ENCODE measurements at regions not wholly inside any gene's neighbourhood (a gene's known extent, or its start where the extent isn't known, plus 50 kb on each side); places are given as distances from the start of the nearest gene placed in this dataset.

GRCh38 chr16:86823888-86824671 lies 245.7 kb downstream of the FOXL1 start:
- no peak overlapping the region for H2AFZ ChIP-seq (ENCODE audit: low read length)
- no peaks in the 10 kb centered on the region for H3K4me1 ChIP-seq (ENCODE audit: low read length)
- no peak overlapping the region for H3K27ac ChIP-seq (ENCODE audit: low read length)

GRCh38 chr16:86824751-86825296 lies 246.5 kb downstream of the FOXL1 start:
- H3K27me3 ChIP-seq (replicated peaks; ENCODE audit: insufficient read depth, low read length), result peaks cover 46% of the 10 kb centered on the region
- no peaks in the 10 kb centered on the region for H3K4me1 ChIP-seq (ENCODE audit: low read length)
- H3K4me2 ChIP-seq (ENCODE audit: low read depth, low read length), result no peak overlapping the region
- H3K36me3 ChIP-seq (replicated peaks; ENCODE audit: insufficient read depth, low read length), result no peaks in the 10 kb centered on the region
- no peak for DNase-seq
- no peaks in the 10 kb centered on the region for H3K9me3 ChIP-seq (replicated peaks; ENCODE audit: insufficient read depth, low read length)
- no peaks in the 10 kb centered on the region for H3K79me2 ChIP-seq (ENCODE audit: low read length)
- no peaks in the 10 kb centered on the region for H3F3A ChIP-seq (ENCODE audit: insufficient read depth, low read length)
- no peaks in the 10 kb centered on the region for H4K20me1 ChIP-seq (ENCODE audit: insufficient read depth, low read length)
- no peak overlapping the region for H2AFZ ChIP-seq (ENCODE audit: low read length)
- H3K27ac ChIP-seq (ENCODE audit: low read length), result no peak overlapping the region
- no peak overlapping the region for H3K4me3 ChIP-seq (ENCODE audit: low read length)
- TF ChIP-seq CTCF (IDR thresholded peaks at IDR 0.05; ENCODE audit: low read length), result no peak
- no peak for TF ChIP-seq EZH2phosphoT487 (IDR thresholded peaks at IDR 0.05; ENCODE audit: low read length)
- no peak for TF ChIP-seq EZH2 (optimal IDR thresholded peaks at IDR 0.05; ENCODE audit: low read depth, low read length)
- H3K9me2 ChIP-seq (replicated peaks; ENCODE audit: insufficient read depth, low read length), result no peaks in the 10 kb centered on the region
- no peak overlapping the region for H3K9ac ChIP-seq (ENCODE audit: low read length)

More at GRCh38 chr16:86823888-86824671, 245.7 kb downstream of the FOXL1 start:
- peaks cover 44% of the 10 kb centered on the region for H3K27me3 ChIP-seq (replicated peaks; ENCODE audit: insufficient read depth, low read length)
- no peaks in the 10 kb centered on the region for H3K9me3 ChIP-seq (replicated peaks; ENCODE audit: insufficient read depth, low read length)
- H3F3A ChIP-seq (ENCODE audit: insufficient read depth, low read length), result no peaks in the 10 kb centered on the region
- H3K4me3 ChIP-seq (ENCODE audit: low read length), result no peak overlapping the region
- TF ChIP-seq EZH2phosphoT487 (IDR thresholded peaks at IDR 0.05; ENCODE audit: low read length), result no peak
- no peak for TF ChIP-seq EZH2 (optimal IDR thresholded peaks at IDR 0.05; ENCODE audit: low read depth, low read length)
- TF ChIP-seq CTCF (IDR thresholded peaks at IDR 0.05; ENCODE audit: low read length), result no peak
- DNase-seq, result no peak
- no peak overlapping the region for H3K4me2 ChIP-seq (ENCODE audit: low read depth, low read length)
- no peaks in the 10 kb centered on the region for H4K20me1 ChIP-seq (ENCODE audit: insufficient read depth, low read length)
- no peak overlapping the region for H3K9ac ChIP-seq (ENCODE audit: low read length)
- H3K36me3 ChIP-seq (replicated peaks; ENCODE audit: insufficient read depth, low read length), result no peaks in the 10 kb centered on the region
- H3K9me2 ChIP-seq (replicated peaks; ENCODE audit: insufficient read depth, low read length), result no peaks in the 10 kb centered on the region
- no peaks in the 10 kb centered on the region for H3K79me2 ChIP-seq (ENCODE audit: low read length)

- H3K36me3 ChIP-seq (replicated peaks; ENCODE audit: insufficient read depth, low read length), result no peaks in the 10 kb centered on the region
- peaks cover 52% of the 10 kb centered on the region for H3K27me3 ChIP-seq (replicated peaks; ENCODE audit: insufficient read depth, low read length)
- no peaks in the 10 kb centered on the region for H3K9me2 ChIP-seq (replicated peaks; ENCODE audit: insufficient read depth, low read length)
- H3K4me1 ChIP-seq (ENCODE audit: low read length), result no peaks in the 10 kb centered on the region
- no peaks in the 10 kb centered on the region for H4K20me1 ChIP-seq (ENCODE audit: insufficient read depth, low read length)
- no peak for TF ChIP-seq CTCF (IDR thresholded peaks at IDR 0.05; ENCODE audit: low read length)
- TF ChIP-seq EZH2phosphoT487 (IDR thresholded peaks at IDR 0.05; ENCODE audit: low read length), result no peak
- no peak for TF ChIP-seq EZH2 (optimal IDR thresholded peaks at IDR 0.05; ENCODE audit: low read depth, low read length)
- no peak overlapping the region for H3K27ac ChIP-seq (ENCODE audit: low read length)
- no peaks in the 10 kb centered on the region for H3K9me3 ChIP-seq (replicated peaks; ENCODE audit: insufficient read depth, low read length)
- no peak for DNase-seq
- H3F3A ChIP-seq (ENCODE audit: insufficient read depth, low read length), result no peaks in the 10 kb centered on the region
- H2AFZ ChIP-seq (ENCODE audit: low read length), result no peak overlapping the region
- H3K4me3 ChIP-seq (ENCODE audit: low read length), result no peak overlapping the region
- no peak overlapping the region for H3K4me2 ChIP-seq (ENCODE audit: low read depth, low read length)
- H3K9ac ChIP-seq (ENCODE audit: low read length), result no peak overlapping the region
- H3K79me2 ChIP-seq (ENCODE audit: low read length), result no peaks in the 10 kb centered on the region
These were observed 247.3 kb downstream of the FOXL1 start for GRCh38 chr16:86825631-86826030.
